GM12878 (cell line): ENCODE measurements at regions not wholly inside any gene's neighbourhood (a gene's known extent, or its start where the extent isn't known, plus 50 kb on each side); places are given as distances from the start of the nearest gene placed in this dataset.

ENCODE experiments used
- CHD2 ChIP-seq: IDR thresholded peaks from 2 replicates; pipeline ENCODE4 v1.6.1; 2011; ENCODE audit warnings: low read depth, low read length, improper control_type of control experiment, borderline replicate concordance
- CTCF ChIP-seq, 3 experiments: IDR thresholded peaks in 2 of 3; conservative IDR thresholded peaks in 1 of 3; 2 replicates each; pipeline ENCODE4 v1.5.1; 2011; ENCODE audit warnings: low read depth in 3 of 3, low read length in 3 of 3, mild to moderate bottlenecking in 3 of 3, control low read depth in 2 of 3, moderate library complexity in 2 of 3, inconsistent platforms in 1 of 3, mixed read lengths in 1 of 3; ENCODE audit not compliant: control insufficient read depth in 2 of 3, insufficient read depth in 1 of 3; ENCODE audit errors: extremely low read depth in 1 of 3
- EED ChIP-seq: sonication (generic); IDR thresholded peaks from 2 replicates; pipeline ENCODE4 v1.6.1; 2016; ENCODE audit warnings: antibody characterized with exemption, low read depth
- EP300 ChIP-seq, 2 experiments: fragments of 150-350 bp in 1 of 2; IDR thresholded peaks; 2 replicates each; pipeline ENCODE4 v1.6.1; 2011 to 2012; ENCODE audit warnings: low read depth in 2 of 2, low read length in 2 of 2, borderline replicate concordance in 1 of 2, improper control_type of control experiment in 1 of 2, inconsistent platforms in 1 of 2; ENCODE audit not compliant: control insufficient read depth in 1 of 2
- PBX3 ChIP-seq: IDR thresholded peaks from 2 replicates; pipeline ENCODE4 v1.6.1; 2011; ENCODE audit warnings: mild to moderate bottlenecking, low read depth, low read length, moderate library complexity; ENCODE audit not compliant: insufficient replicate concordance
- POLR2A ChIP-seq: IDR thresholded peaks from 2 replicates; pipeline ENCODE4 v1.6.1; 2011; ENCODE audit warnings: low read depth, mild to moderate bottlenecking, low read length
- RAD21 ChIP-seq: IDR thresholded peaks from 2 replicates; pipeline ENCODE4 v1.6.1; 2011; ENCODE audit warnings: mild to moderate bottlenecking, low read depth, low read length, moderate library complexity; ENCODE audit not compliant: insufficient read depth
- RCOR1 ChIP-seq: conservative IDR thresholded peaks from 2 replicates; pipeline ENCODE4 v1.6.1; 2012; ENCODE audit warnings: low read depth, low read length, improper control_type of control experiment
- SUPT20H ChIP-seq: IDR thresholded peaks from 2 replicates; pipeline ENCODE4 v1.6.1; 2011; ENCODE audit warnings: low read depth, mild to moderate bottlenecking, low read length, moderate library complexity, borderline replicate concordance; ENCODE audit not compliant: control insufficient read depth
- YBX1 ChIP-seq: fragments of 450-650 bp; IDR thresholded peaks from 2 replicates; pipeline ENCODE4 v1.6.1; 2016; ENCODE audit warnings: antibody characterized with exemption
- ZNF274 ChIP-seq: IDR thresholded peaks from one replicate; pipeline ENCODE4 v1.8.0; 2011; ENCODE audit not compliant: insufficient read length, insufficient read depth
- ZZZ3 ChIP-seq: IDR thresholded peaks from 2 replicates; pipeline ENCODE4 v1.6.1; 2011; ENCODE audit warnings: low read depth; ENCODE audit not compliant: control insufficient read depth, insufficient read length

GRCh38 chr1:209249785-209250440 is 333.6 kb upstream of the CAMK1G start:
- no peak for TF ChIP-seq CTCF (IDR thresholded peaks at IDR 0.05 in 2 of 3, conservative IDR thresholded peaks at IDR 0.05 in 1 of 3; ENCODE audit: control insufficient read depth in 2 of 3, extremely low read depth in 1 of 3, insufficient read depth in 1 of 3, low read depth in 3 of 3, low read length in 3 of 3)
- TF ChIP-seq PBX3 = no peak
- TF ChIP-seq ZZZ3 = no peak
- no peak for TF ChIP-seq EP300 (IDR thresholded peaks at IDR 0.05; ENCODE audit: borderline replicate concordance in 1 of 2, control insufficient read depth in 1 of 2, low read depth in 2 of 2, low read length in 2 of 2)
- TF ChIP-seq YBX1 = no peak
- TF ChIP-seq EED = no peak
- TF ChIP-seq POLR2A = no peak
- TF ChIP-seq CHD2 = no peak
- no peak for TF ChIP-seq SUPT20H
- TF ChIP-seq RCOR1 = no peak
- no peak for TF ChIP-seq ZNF274
- no peak for TF ChIP-seq RAD21
